Endothelial cell of umbilical vein (primary cell): ENCODE measurements at regions not wholly inside any gene's neighbourhood (a gene's known extent, or its start where the extent isn't known, plus 50 kb on each side); places are given as distances from the start of the nearest gene placed in this dataset.

ENCODE experiments used
- BruUV-seq: library from RNA; stranded (reverse); fragments of 400-500 nt; replicated peaks from 2 replicates; lab custom pipeline; 2021; lab: Mats Ljungman, UMichigan
- CTCF ChIA-PET: fragments of 300-600, 350-600 bp; sonication (Branson Sonifier 250); formaldehyde crosslinking; loops from one replicate; lab custom pipeline; 2021; ENCODE audit warnings: antibody characterized with exemption, inconsistent platforms; lab: Charles Lee
- POLR2A ChIA-PET: fragments of 300-600, 350-600 bp; sonication (Branson Sonifier 250); formaldehyde crosslinking; loops from one replicate; lab custom pipeline; 2021; ENCODE audit warnings: antibody characterized with exemption, inconsistent platforms; lab: Charles Lee
- DNase-seq: peaks from one replicate; pipeline ENCODE4 v3.0.0-alpha.2; 2011; ENCODE audit warnings: low read depth, low spot score
- FAIRE-seq: peaks from 2 replicates; lab custom pipeline; 2011; peaks lifted over from hg19 to GRCh38; lab: Jason Lieb, UNC
- H2AFZ ChIP-seq: 2 replicates; pipeline ENCODE4 v1.6.0; 2012; ENCODE audit warnings: low read depth, low read length, control low read depth, inconsistent platforms
- H3K27ac ChIP-seq: 2 replicates; pipeline ENCODE4 v1.5.1; 2011; ENCODE audit warnings: low read depth, mild to moderate bottlenecking, control low read depth, low read length, moderate library complexity; ENCODE audit not compliant: insufficient read depth
- H3K27me3 ChIP-seq, 2 experiments: 2 replicates each; pipeline versions ENCODE4 v1.6.0 to v1.6.1; 2011; ENCODE audit warnings: low read length in 2 of 2, mixed read lengths in 1 of 2; ENCODE audit not compliant: control insufficient read depth in 2 of 2, insufficient read depth in 2 of 2
- H3K36me3 ChIP-seq, 2 experiments: 2 replicates in 1 of 2; 3 replicates in 1 of 2; pipeline ENCODE4 v1.5.1; 2011; ENCODE audit warnings: low read length in 2 of 2, mild to moderate bottlenecking in 1 of 2, moderate library complexity in 1 of 2; ENCODE audit not compliant: control insufficient read depth in 2 of 2, insufficient read depth in 2 of 2; ENCODE audit errors: extremely low read depth in 1 of 2
- H3K4me1 ChIP-seq: 3 replicates; pipeline ENCODE4 v1.5.1; 2011; ENCODE audit warnings: mild to moderate bottlenecking, low read length; ENCODE audit not compliant: control insufficient read depth, insufficient read depth; ENCODE audit errors: extremely low read depth
- H3K4me2 ChIP-seq: 2 replicates; pipeline ENCODE4 v1.6.1; 2011; ENCODE audit warnings: low read length, control low read depth, mixed read lengths; ENCODE audit not compliant: insufficient read depth
- H3K4me3 ChIP-seq, 3 experiments: fragments of 200-600 bp in 1 of 3; sonication (generic), shearing (Covaris generic) in 1 of 3; replicated peaks in 1 of 3; 2 replicates each; pipeline ENCODE4 v1.5.1; 2011 to 2016; ENCODE audit warnings: control low read depth in 3 of 3, low read length in 3 of 3, mild to moderate bottlenecking in 2 of 3, inconsistent platforms in 1 of 3, low read depth in 1 of 3, moderate library complexity in 1 of 3; ENCODE audit not compliant: insufficient read depth in 1 of 3
- H3K79me2 ChIP-seq: 2 replicates; pipeline ENCODE4 v1.6.0; 2012; ENCODE audit warnings: low read length, inconsistent platforms; ENCODE audit not compliant: control insufficient read depth, insufficient read depth
- H3K9ac ChIP-seq: replicated peaks from 2 replicates; pipeline ENCODE3; 2011; ENCODE audit warnings: low read length, control low read depth; ENCODE audit not compliant: insufficient read depth; ENCODE audit errors: extremely low read depth
- H3K9me1 ChIP-seq: replicated peaks from 3 replicates; pipeline ENCODE4 v1.6.0; 2011; ENCODE audit warnings: mild to moderate bottlenecking, low read length; ENCODE audit not compliant: control insufficient read depth, insufficient read depth; ENCODE audit errors: extremely low read depth
- H3K9me3 ChIP-seq: replicated peaks from 2 replicates; pipeline ENCODE4 v1.5.1; 2012; ENCODE audit warnings: low read length, inconsistent platforms; ENCODE audit not compliant: control insufficient read depth, insufficient read depth
- H4K20me1 ChIP-seq: replicated peaks from 2 replicates; pipeline ENCODE3; 2011; ENCODE audit warnings: mild to moderate bottlenecking, low read length; ENCODE audit not compliant: control insufficient read depth, insufficient read depth; ENCODE audit errors: extremely low read depth
- EZH2 ChIP-seq: IDR thresholded peaks from 2 replicates; pipeline ENCODE4 v1.6.1; 2012; ENCODE audit warnings: borderline replicate concordance, low read depth, mild to moderate bottlenecking, moderate library complexity, low read length, inconsistent platforms; ENCODE audit not compliant: severe bottlenecking
- FOS ChIP-seq: IDR thresholded peaks from 2 replicates; pipeline ENCODE4 v1.6.1; 2011; ENCODE audit warnings: mild to moderate bottlenecking, low read length, moderate library complexity, borderline replicate concordance; ENCODE audit not compliant: insufficient read depth
- GATA2 ChIP-seq: IDR thresholded peaks from 2 replicates; pipeline ENCODE4 v1.7.0; 2011; ENCODE audit warnings: low read depth, mild to moderate bottlenecking, moderate library complexity, mixed read lengths, low read length; ENCODE audit not compliant: insufficient read length, insufficient read depth
- JUN ChIP-seq: IDR thresholded peaks from 2 replicates; pipeline ENCODE4 v1.6.1; 2011; ENCODE audit warnings: borderline replicate concordance, low read depth; ENCODE audit not compliant: insufficient read length, insufficient read depth
- MYC ChIP-seq: IDR thresholded peaks from one replicate; pipeline ENCODE4 v1.6.1; 2011; ENCODE audit warnings: mild to moderate bottlenecking, low read depth, low read length
- POLR2A ChIP-seq: IDR thresholded peaks from 2 replicates; pipeline ENCODE4 v1.6.1; 2012; ENCODE audit warnings: low read depth, mild to moderate bottlenecking, control low read depth, low read length
- POLR2AphosphoS5 ChIP-seq: IDR thresholded peaks from 2 replicates; pipeline ENCODE4 v1.6.1; 2012; ENCODE audit warnings: low read depth, mild to moderate bottlenecking, control low read depth, low read length, moderate library complexity; ENCODE audit not compliant: insufficient read depth
- dilution Hi-C: fragments of 300-500 bp; cut with MboI; formaldehyde crosslinking; loops from one replicate; pipeline ENCODE4 v1.15.0; 2019; ENCODE audit warnings: low sequenced_read_pairs; ENCODE audit not compliant: extremely low pct_ligation_motif_present
- intact Hi-C: fragments of 100-400 bp; cut with micrococcal nuclease; formaldehyde crosslinking; loops from one replicate; pipeline ENCODE4 v1.10.0; 2022
- TF ChIP-seq, protein P1 (sequence below): IDR thresholded peaks from 2 replicates; pipeline ENCODE4 v1.6.1; 2011; ENCODE audit not compliant: insufficient read depth, insufficient read length
- TF ChIP-seq, protein P2 (sequence below), 2 donors: IDR thresholded peaks; 1 replicate in 1 of 2; 2 replicates in 1 of 2; pipeline ENCODE4 v1.5.1; 2011; ENCODE audit warnings: low read length in 2 of 2, mild to moderate bottlenecking in 2 of 2, moderate library complexity in 2 of 2, control low read depth in 1 of 2, inconsistent platforms in 1 of 2, low read depth in 1 of 2; ENCODE audit not compliant: insufficient read depth in 1 of 2; ENCODE audit errors: extremely low read depth in 1 of 2

DNA sequence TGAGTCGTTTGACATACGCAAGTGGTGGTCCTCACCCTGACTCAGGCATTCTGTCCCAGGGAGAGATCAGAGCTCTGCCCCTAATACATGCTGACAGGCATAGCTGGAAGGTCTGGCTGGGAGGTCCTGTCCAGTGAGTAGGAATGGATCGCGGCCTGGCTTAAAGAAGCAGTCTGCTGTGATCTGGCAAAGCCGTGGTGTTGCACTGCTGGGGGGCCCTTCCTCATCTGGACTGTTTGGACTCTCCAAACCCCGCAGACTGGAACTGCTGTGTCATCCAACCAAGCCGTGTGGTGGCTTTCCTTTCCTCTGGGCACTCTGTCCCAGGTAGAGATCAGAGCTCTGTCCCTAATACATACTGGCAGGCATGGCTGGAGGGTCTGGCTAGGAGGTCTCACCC lies 64.3 kb upstream of the MAGEB16 start:
- Histone ChIP-seq H3K4me3 (no peak overlapping the region), H3K9me3 (no peaks in the 10 kb centered on the region), H3K9me1 (no peaks in the 10 kb centered on the region), H3K27me3 (no peaks in the 10 kb centered on the region), H3K27ac (no peak overlapping the region), H2AFZ (no peak overlapping the region), H3K36me3 (no peaks in the 10 kb centered on the region), H3K4me2 (no peak overlapping the region), H3K4me1 (no peaks in the 10 kb centered on the region), H4K20me1 (no peaks in the 10 kb centered on the region), H3K9ac (no peak overlapping the region), H3K79me2 (no peaks in the 10 kb centered on the region)
- no TSS peak for BruUV-seq
- ChIA-PET POLR2A (no interaction called here), CTCF (no interaction called here)
- FAIRE-seq (no peak), DNase-seq (no peak)
- intact Hi-C loops = no loop called here
- dilution Hi-C loops = no loop called here
- TF ChIP-seq, protein P1, sequence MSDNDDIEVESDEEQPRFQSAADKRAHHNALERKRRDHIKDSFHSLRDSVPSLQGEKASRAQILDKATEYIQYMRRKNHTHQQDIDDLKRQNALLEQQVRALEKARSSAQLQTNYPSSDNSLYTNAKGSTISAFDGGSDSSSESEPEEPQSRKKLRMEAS = no peak
- TF ChIP-seq GATA2 (no peak), POLR2A (no peak), FOS (no peak), JUN (no peak), EZH2 (no peak), POLR2AphosphoS5 (no peak), MYC (no peak)
- TF ChIP-seq, protein P2, sequence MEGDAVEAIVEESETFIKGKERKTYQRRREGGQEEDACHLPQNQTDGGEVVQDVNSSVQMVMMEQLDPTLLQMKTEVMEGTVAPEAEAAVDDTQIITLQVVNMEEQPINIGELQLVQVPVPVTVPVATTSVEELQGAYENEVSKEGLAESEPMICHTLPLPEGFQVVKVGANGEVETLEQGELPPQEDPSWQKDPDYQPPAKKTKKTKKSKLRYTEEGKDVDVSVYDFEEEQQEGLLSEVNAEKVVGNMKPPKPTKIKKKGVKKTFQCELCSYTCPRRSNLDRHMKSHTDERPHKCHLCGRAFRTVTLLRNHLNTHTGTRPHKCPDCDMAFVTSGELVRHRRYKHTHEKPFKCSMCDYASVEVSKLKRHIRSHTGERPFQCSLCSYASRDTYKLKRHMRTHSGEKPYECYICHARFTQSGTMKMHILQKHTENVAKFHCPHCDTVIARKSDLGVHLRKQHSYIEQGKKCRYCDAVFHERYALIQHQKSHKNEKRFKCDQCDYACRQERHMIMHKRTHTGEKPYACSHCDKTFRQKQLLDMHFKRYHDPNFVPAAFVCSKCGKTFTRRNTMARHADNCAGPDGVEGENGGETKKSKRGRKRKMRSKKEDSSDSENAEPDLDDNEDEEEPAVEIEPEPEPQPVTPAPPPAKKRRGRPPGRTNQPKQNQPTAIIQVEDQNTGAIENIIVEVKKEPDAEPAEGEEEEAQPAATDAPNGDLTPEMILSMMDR (IDR thresholded peaks at IDR 0.05; ENCODE audit: extremely low read depth in 1 of 2, insufficient read depth in 1 of 2, low read depth in 1 of 2, low read length in 2 of 2) = no peak
